Right atrium auricular region (tissue), 2 donors: ENCODE measurements at regions not wholly inside any gene's neighbourhood (a gene's known extent, or its start where the extent isn't known, plus 50 kb on each side); places are given as distances from the start of the nearest gene placed in this dataset.
A peak's percentile ranks its signal among the peaks of the same experiment; 100 is the strongest.
"Not testable (repeated sequence)": the region's sequence is repeated elsewhere in the genome, so short reads cannot be mapped to it uniquely, and the experiment has no call there.

Experiments used
- DNase-seq: peaks from one replicate; pipeline ENCODE4 v3.0.0-alpha.2; 2019; ENCODE audit warnings: low spot score
- H3K27ac ChIP-seq, 2 donors: fragments of 200-600 bp; sonication (generic); 1 replicate in 1 of 2; 2 replicates in 1 of 2; pipeline ENCODE4 v1.5.1; 2016 to 2019
- H3K27me3 ChIP-seq, 2 donors: fragments of 200-600 bp; sonication (generic); one replicate each; pipeline versions ENCODE4 v1.5.1 to v1.6.0; 2017 to 2019
- H3K36me3 ChIP-seq: fragments of 200-600 bp; sonication (generic); one replicate; pipeline ENCODE4 v1.5.1; 2016
- H3K4me1 ChIP-seq, 2 donors: fragments of 200-600 bp; sonication (generic); one replicate each; pipeline versions ENCODE4 v1.5.1 to v1.6.0; 2017 to 2019
- H3K4me3 ChIP-seq, 2 donors: fragments of 200-600 bp; sonication (generic); 1 replicate in 1 of 2; 2 replicates in 1 of 2; pipeline ENCODE4 v1.5.1; 2017 to 2019; ENCODE audit warnings: mild to moderate bottlenecking in 1 of 2, moderate library complexity in 1 of 2
- H3K9me3 ChIP-seq, 2 donors: fragments of 200-600 bp; sonication (generic); one replicate each; pipeline ENCODE4 v1.5.1; 2019
- TF ChIP-seq, protein P1 (sequence below), 2 donors: fragments of 200-600 bp; sonication (generic); IDR thresholded peaks; one replicate each; pipeline ENCODE4 v1.5.1; 2019; ENCODE audit warnings: antibody characterized with exemption in 2 of 2

DNA sequence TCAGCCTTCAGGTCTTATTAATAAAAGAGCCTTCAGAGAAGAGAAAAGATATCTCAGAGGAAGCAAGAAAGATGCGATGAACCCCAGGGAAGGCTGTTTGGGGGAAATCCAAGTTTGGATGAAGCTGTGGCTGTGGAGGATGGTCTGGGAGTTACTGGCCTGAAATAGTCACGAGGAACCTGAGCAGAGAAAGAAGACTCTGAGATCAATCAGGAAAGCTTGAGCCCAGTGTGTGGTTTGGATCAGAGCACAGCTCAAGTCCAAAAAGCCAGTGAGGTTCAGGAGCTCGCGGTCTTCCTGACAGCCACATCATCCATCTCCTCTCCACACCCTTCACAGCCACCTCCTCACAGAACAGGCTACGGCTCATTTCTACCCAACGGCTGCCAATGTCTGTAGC, 87.4 kb upstream of the SERPINE2 start:
- H3K4me3 ChIP-seq: no peak overlapping the region
- peaks cover 0 to 7% of the 10 kb centered on the region in 2 donors for H3K4me1 ChIP-seq
- DNase-seq: no peak
- H3K36me3 ChIP-seq: no peaks in the 10 kb centered on the region
- H3K9me3 ChIP-seq: no peaks in the 10 kb centered on the region
- TF ChIP-seq, protein P1, sequence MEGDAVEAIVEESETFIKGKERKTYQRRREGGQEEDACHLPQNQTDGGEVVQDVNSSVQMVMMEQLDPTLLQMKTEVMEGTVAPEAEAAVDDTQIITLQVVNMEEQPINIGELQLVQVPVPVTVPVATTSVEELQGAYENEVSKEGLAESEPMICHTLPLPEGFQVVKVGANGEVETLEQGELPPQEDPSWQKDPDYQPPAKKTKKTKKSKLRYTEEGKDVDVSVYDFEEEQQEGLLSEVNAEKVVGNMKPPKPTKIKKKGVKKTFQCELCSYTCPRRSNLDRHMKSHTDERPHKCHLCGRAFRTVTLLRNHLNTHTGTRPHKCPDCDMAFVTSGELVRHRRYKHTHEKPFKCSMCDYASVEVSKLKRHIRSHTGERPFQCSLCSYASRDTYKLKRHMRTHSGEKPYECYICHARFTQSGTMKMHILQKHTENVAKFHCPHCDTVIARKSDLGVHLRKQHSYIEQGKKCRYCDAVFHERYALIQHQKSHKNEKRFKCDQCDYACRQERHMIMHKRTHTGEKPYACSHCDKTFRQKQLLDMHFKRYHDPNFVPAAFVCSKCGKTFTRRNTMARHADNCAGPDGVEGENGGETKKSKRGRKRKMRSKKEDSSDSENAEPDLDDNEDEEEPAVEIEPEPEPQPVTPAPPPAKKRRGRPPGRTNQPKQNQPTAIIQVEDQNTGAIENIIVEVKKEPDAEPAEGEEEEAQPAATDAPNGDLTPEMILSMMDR (IDR thresholded peaks at IDR 0.05): no peak
- H3K27me3 ChIP-seq: no peaks in the 10 kb centered on the region
- H3K27ac ChIP-seq: peak overlapping the region; percentile 17 to 45

DNA sequence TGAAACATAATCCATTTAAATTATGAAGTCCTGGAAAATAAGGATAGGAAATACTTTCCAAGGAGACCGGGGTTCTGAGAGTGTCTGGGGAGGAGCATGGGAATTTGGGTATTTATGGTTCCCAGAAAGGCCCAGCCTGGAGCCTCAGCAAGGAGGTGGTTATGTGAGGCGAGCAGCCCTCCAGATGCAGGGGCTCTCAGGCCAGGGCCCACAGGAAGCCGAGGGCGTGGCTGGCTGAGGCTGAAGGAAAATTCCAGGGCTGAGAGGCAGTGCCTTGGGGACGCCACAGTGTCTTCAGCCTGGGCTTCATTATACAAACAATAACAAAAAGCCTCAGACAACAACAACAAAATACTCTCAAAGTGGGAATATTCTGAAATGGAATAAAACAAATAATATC, 86.9 kb upstream of the SERPINE2 start:
- no peaks in the 10 kb centered on the region for H3K9me3 ChIP-seq
- no peak overlapping the region for H3K4me3 ChIP-seq
- H3K27me3 ChIP-seq: no peaks in the 10 kb centered on the region
- TF ChIP-seq, protein P1 (IDR thresholded peaks at IDR 0.05): no peak
- H3K27ac ChIP-seq: peak overlapping the region; percentile 17 to 45
- DNase-seq: no peak
- H3K36me3 ChIP-seq: no peaks in the 10 kb centered on the region
- H3K4me1 ChIP-seq: peaks cover 0 to 7% of the 10 kb centered on the region in 2 donors

DNA sequence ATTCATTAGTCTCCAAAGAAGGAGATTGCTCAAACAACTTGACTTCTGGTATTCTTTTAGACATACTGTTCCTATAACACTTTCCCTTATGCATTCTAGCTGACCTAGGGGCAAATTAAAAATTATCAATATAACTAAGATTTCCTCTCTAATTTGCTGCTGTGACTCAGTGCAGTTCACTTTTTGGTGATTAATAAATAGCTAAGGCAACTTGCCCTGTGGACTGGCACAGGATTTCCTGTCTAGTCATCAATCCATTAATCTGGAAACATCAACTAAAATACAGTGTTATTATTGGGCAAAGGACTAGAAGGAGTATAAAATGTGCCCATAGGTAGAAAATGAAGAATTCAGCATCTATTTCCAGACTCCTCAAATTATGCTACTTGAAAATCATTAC, 83.5 kb upstream of the SERPINE2 start:
- Histone ChIP-seq H3K9me3 (peaks cover 0 to 5% of the 10 kb centered on the region in 2 donors), H3K36me3 (no peaks in the 10 kb centered on the region), H3K4me3 (no peak overlapping the region), H3K27ac (no peak overlapping the region), H3K4me1 (peaks cover 0 to 7% of the 10 kb centered on the region in 2 donors), H3K27me3 (no peaks in the 10 kb centered on the region)
- DNase-seq: no peak
- TF ChIP-seq, protein P1 (IDR thresholded peaks at IDR 0.05): no peak

DNA sequence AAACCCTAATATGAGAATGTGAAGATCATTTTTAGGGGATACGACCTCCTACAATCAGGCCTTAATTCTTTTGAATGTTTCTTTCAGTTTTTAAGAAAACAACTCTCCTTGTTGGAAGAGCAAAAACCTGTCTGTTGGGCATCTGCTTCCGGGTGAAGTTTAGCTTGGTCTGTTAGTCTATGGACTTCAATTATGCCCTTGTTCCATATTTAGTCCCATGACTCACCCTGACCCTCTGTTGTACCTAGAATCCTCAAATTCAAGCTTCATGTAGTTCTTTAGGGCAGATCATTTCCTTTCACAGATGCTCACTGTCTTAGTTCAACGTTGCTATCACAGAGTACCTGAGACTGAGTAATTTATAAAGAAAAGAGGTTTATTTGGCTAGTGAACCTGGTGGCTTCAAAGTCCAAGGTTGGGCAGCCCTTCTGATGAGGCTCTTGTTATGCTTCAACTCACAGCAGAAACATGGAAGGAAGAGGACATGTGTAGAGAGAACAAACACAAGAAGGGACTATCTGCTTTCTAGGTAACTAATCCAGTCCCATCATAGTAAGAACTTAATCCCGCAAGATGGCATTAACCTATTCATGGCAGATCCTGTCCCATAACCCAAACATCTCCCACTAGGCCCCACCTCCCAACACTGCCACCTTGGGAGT, 82.5 kb upstream of the SERPINE2 start:
- H3K36me3 ChIP-seq: no peaks in the 10 kb centered on the region
- peaks cover 0 to 7% of the 10 kb centered on the region in 2 donors for H3K4me1 ChIP-seq
- H3K4me3 ChIP-seq: no peak overlapping the region
- TF ChIP-seq, protein P1 (IDR thresholded peaks at IDR 0.05): no peak
- H3K9me3 ChIP-seq: peaks cover 0 to 5% of the 10 kb centered on the region in 2 donors
- no peak overlapping the region for H3K27ac ChIP-seq
- no peak for DNase-seq
- no peaks in the 10 kb centered on the region for H3K27me3 ChIP-seq

DNA sequence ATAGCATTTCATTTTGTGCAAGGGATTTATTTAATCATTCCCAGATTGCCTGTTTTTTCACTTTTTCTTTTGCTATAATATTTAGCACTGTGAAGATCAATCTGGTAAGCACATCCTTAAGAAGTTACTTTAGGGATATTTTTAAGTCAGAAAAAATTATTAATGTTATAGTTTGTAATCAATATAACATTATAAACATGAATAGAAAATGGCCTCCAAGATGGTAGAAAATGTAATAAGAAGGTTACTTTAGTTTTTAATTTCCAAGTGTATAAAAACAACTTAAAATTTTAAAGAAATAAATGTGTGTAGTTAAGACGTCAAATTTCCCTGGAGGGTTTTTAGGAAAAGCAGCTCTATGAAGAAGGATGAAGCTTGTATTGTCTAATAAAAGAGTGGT, 81.9 kb upstream of the SERPINE2 start:
- DNase-seq: no peak
- H3K36me3 ChIP-seq: no peaks in the 10 kb centered on the region
- TF ChIP-seq, protein P1 (IDR thresholded peaks at IDR 0.05): no peak

DNA sequence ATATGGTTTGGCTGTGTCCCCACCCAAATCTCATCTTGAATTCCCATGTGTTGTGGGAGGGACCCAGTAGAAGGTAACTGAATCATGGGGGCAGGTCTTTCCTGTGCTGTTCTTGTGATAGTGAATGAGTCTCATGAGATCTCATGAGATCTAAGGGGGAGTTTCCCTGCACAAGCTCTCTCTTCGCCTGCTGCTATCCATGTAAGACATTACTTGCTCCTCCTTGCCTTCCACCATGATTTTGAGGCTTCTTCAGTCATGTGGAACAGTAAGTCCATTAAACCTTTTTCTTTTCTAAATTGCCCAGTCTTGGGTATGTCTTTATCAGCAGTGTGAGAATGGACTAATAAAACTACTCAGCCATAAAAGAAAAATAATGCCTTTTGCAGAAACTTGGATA, 80.8 kb upstream of the SERPINE2 start:
- H3K27me3 ChIP-seq, H3K36me3 ChIP-seq, H3K4me1 ChIP-seq, H3K4me3 ChIP-seq, H3K27ac ChIP-seq, DNase-seq, H3K9me3 ChIP-seq: not testable (repeated sequence)

More for the DNA sequence above, 81.9 kb upstream of the SERPINE2 start:
- Histone ChIP-seq H3K27me3 (no peaks in the 10 kb centered on the region), H3K9me3 (peaks cover 0 to 5% of the 10 kb centered on the region in 2 donors), H3K4me3 (no peak overlapping the region), H3K4me1 (peaks cover 0 to 2% of the 10 kb centered on the region in 2 donors), H3K27ac (no peak overlapping the region)
